GM23338 (cell line): ENCODE measurements at regions not wholly inside any gene's neighbourhood (a gene's known extent, or its start where the extent isn't known, plus 50 kb on each side); places are given as distances from the start of the nearest gene placed in this dataset.

Experiments used
- ATAC-seq: fragments of 200-7000 bp; cut with Tn5 transposase; 3 replicates; pipeline ENCODE4 v1.9.1; 2020
- DNase-seq: peaks from one replicate; pipeline ENCODE4 v3.0.0-alpha.2; 2015; ENCODE audit warnings: low spot score
- H2AFZ ChIP-seq: fragments of 200-600 bp; sonication (generic); 2 replicates; pipeline ENCODE4 v1.8.0; 2016; ENCODE audit warnings: antibody characterized with exemption, mild to moderate bottlenecking, moderate library complexity
- H3F3A ChIP-seq: fragments of 200-600 bp; sonication (generic); replicated peaks from 2 replicates; pipeline ENCODE4 v1.8.0; 2017; ENCODE audit warnings: antibody characterized with exemption, mixed run types, low read depth
- H3K27ac ChIP-seq: fragments of 200-600 bp; sonication (generic); 2 replicates; pipeline ENCODE4 v1.6.1; 2016; ENCODE audit warnings: low read depth
- H3K27me3 ChIP-seq: fragments of 200-600 bp; sonication (generic); 2 replicates; pipeline ENCODE4 v1.8.0; 2016; ENCODE audit warnings: mild to moderate bottlenecking, mixed run types, moderate library complexity; ENCODE audit not compliant: insufficient read depth
- H3K36me3 ChIP-seq: fragments of 200-600 bp; sonication (generic); 2 replicates; pipeline ENCODE4 v1.8.0; 2016; ENCODE audit warnings: mild to moderate bottlenecking; ENCODE audit not compliant: insufficient read depth
- H3K4me1 ChIP-seq: fragments of 200-600 bp; sonication (generic); 2 replicates; pipeline ENCODE4 v1.8.0; 2016; ENCODE audit warnings: mild to moderate bottlenecking, moderate library complexity; ENCODE audit not compliant: insufficient read depth
- H3K4me2 ChIP-seq: fragments of 200-600 bp; sonication (generic); 2 replicates; pipeline ENCODE4 v1.7.1; 2017; ENCODE audit warnings: mixed run types
- H3K4me3 ChIP-seq: fragments of 200-600 bp; sonication (generic); 2 replicates; pipeline ENCODE4 v1.6.1; 2016; ENCODE audit warnings: mixed run types
- H3K79me2 ChIP-seq: fragments of 200-600 bp; sonication (generic); replicated peaks from 2 replicates; pipeline ENCODE4 v1.8.0; 2017; ENCODE audit warnings: mild to moderate bottlenecking; ENCODE audit not compliant: insufficient read depth
- H3K9me2 ChIP-seq: fragments of 200-600 bp; sonication (generic); 2 replicates; pipeline ENCODE4 v1.8.0; 2017; ENCODE audit not compliant: insufficient read depth
- H4K20me1 ChIP-seq: fragments of 200-600 bp; sonication (generic); replicated peaks from 2 replicates; pipeline ENCODE4 v1.8.0; 2017; ENCODE audit warnings: mild to moderate bottlenecking; ENCODE audit not compliant: insufficient read depth
- H3K27ac Mint-ChIP-seq: 2 replicates; pipeline ENCODE4 v1.8.0; 2020; ENCODE audit warnings: inconsistent platforms, mild to moderate bottlenecking, moderate library complexity, mixed read lengths
- H3K27me3 Mint-ChIP-seq: 3 replicates; pipeline ENCODE4 v1.8.0; 2022; ENCODE audit warnings: low read depth, mild to moderate bottlenecking, moderate library complexity, mixed read lengths, inconsistent platforms; ENCODE audit not compliant: insufficient read depth, poor library complexity
- H3K36me3 Mint-ChIP-seq: 3 replicates; pipeline ENCODE4 v1.8.0; 2021; ENCODE audit warnings: low read depth, mild to moderate bottlenecking, inconsistent platforms, moderate library complexity, mixed read lengths
- H3K4me1 Mint-ChIP-seq: 3 replicates; pipeline ENCODE4 v1.8.0; 2020; ENCODE audit warnings: mild to moderate bottlenecking, inconsistent platforms, mixed read lengths
- H3K4me3 Mint-ChIP-seq: 3 replicates; pipeline ENCODE4 v1.8.0; 2021; ENCODE audit warnings: moderate library complexity, mild to moderate bottlenecking, inconsistent platforms, mixed read lengths
- H3K9me3 Mint-ChIP-seq: 3 replicates; pipeline ENCODE4 v1.8.0; 2020; ENCODE audit warnings: moderate library complexity, mild to moderate bottlenecking, inconsistent platforms, mixed read lengths
- EZH2 ChIP-seq: fragments of 200-600 bp; sonication (generic); IDR thresholded peaks from one replicate; pipeline ENCODE4 v1.8.0; 2017; ENCODE audit warnings: antibody characterized with exemption, mild to moderate bottlenecking, low read depth; ENCODE audit not compliant: unreplicated experiment
- JUNB ChIP-seq: IDR thresholded peaks from one replicate; pipeline ENCODE4 v1.6.1; 2016; ENCODE audit warnings: antibody characterized with exemption; ENCODE audit not compliant: unreplicated experiment
- NANOG ChIP-seq: IDR thresholded peaks from 2 replicates; pipeline ENCODE4 v1.6.1; 2016; ENCODE audit warnings: antibody characterized with exemption, borderline replicate concordance
- POLR2AphosphoS5 ChIP-seq: IDR thresholded peaks from 2 replicates; pipeline ENCODE4 v1.6.1; 2016; ENCODE audit warnings: antibody characterized with exemption, low read depth
- ZNF114 ChIP-seq: fragments of 250-450 bp; sonication (Bioruptor Pico); IDR thresholded peaks from 2 replicates; pipeline ENCODE4 v1.5.0; 2020; ENCODE audit warnings: mild to moderate bottlenecking, moderate library complexity
- ZNF331 ChIP-seq: fragments of 250-450 bp; sonication (Bioruptor Pico); IDR thresholded peaks from 2 replicates; pipeline ENCODE4 v1.5.0; 2020; ENCODE audit warnings: low read depth, mild to moderate bottlenecking, moderate library complexity
- TF ChIP-seq, protein P1 (sequence below): IDR thresholded peaks from 2 replicates; pipeline ENCODE4 v1.6.1; 2016; ENCODE audit warnings: antibody characterized with exemption
- TF ChIP-seq, protein P2 (sequence below), 2 experiments: fragments of 200-600 bp in 1 of 2; sonication (generic) in 1 of 2; conservative IDR thresholded peaks; 2 replicates each; pipeline versions ENCODE4 v1.5.1 to v1.6.1; 2016 to 2017; ENCODE audit warnings: antibody characterized with exemption in 2 of 2, low read depth in 2 of 2, mild to moderate bottlenecking in 2 of 2, moderate library complexity in 1 of 2
- TF ChIP-seq, protein P3 (sequence below): IDR thresholded peaks from one replicate; pipeline ENCODE4 v1.6.1; 2018; ENCODE audit warnings: antibody characterized with exemption; ENCODE audit not compliant: unreplicated experiment

DNA sequence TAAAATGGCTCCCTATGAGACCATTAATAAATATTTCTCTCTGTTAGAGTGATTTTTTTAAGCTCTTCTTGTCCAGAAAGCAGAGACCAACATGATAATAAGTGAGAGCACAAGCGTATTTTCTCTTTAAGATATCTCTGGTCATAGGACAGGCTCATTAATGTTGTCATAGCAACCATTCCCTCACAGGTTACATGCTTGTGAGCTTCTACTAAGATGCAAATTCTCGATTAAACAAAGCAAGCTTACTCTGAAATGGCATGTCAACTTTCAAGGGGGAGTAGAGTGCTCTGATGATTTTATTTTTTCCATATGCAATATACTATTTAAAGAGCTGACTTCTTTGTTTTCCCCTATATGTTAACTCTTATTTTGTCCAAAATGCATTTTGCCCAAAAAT, 487.2 kb upstream of the LCORL start (continued):
- TF ChIP-seq, protein P1, sequence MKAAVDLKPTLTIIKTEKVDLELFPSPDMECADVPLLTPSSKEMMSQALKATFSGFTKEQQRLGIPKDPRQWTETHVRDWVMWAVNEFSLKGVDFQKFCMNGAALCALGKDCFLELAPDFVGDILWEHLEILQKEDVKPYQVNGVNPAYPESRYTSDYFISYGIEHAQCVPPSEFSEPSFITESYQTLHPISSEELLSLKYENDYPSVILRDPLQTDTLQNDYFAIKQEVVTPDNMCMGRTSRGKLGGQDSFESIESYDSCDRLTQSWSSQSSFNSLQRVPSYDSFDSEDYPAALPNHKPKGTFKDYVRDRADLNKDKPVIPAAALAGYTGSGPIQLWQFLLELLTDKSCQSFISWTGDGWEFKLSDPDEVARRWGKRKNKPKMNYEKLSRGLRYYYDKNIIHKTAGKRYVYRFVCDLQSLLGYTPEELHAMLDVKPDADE: no peak
- TF ChIP-seq NANOG (no peak), POLR2AphosphoS5 (no peak), ZNF331 (CRISPR knock-in tag) (no peak), EZH2 (no peak)
- TF ChIP-seq, protein P2, sequence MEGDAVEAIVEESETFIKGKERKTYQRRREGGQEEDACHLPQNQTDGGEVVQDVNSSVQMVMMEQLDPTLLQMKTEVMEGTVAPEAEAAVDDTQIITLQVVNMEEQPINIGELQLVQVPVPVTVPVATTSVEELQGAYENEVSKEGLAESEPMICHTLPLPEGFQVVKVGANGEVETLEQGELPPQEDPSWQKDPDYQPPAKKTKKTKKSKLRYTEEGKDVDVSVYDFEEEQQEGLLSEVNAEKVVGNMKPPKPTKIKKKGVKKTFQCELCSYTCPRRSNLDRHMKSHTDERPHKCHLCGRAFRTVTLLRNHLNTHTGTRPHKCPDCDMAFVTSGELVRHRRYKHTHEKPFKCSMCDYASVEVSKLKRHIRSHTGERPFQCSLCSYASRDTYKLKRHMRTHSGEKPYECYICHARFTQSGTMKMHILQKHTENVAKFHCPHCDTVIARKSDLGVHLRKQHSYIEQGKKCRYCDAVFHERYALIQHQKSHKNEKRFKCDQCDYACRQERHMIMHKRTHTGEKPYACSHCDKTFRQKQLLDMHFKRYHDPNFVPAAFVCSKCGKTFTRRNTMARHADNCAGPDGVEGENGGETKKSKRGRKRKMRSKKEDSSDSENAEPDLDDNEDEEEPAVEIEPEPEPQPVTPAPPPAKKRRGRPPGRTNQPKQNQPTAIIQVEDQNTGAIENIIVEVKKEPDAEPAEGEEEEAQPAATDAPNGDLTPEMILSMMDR (conservative IDR thresholded peaks at IDR 0.05; ENCODE audit: low read depth in 2 of 2): no peak

DNA sequence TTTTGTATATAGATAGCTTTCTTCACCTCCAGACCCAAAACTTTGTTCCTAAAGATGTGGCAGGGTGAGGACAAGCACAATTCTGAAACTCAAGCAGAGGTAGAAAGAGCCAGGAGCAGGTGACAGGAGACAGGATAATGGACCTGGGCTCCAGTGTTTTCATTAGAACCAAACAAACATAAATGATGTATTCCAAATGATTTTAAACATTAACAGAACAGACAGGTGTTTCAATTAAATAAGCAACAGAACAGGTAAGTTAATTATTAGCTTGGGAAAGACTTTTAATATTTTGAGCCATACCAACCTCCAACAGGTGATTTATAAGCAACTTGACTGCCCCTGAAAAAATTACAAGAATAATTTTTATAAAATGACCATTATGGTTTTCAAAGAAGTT, 459.4 kb upstream of the LCORL start:
- H3K4me3 Mint-ChIP-seq: no peak overlapping the region
- TF ChIP-seq, protein P3, sequence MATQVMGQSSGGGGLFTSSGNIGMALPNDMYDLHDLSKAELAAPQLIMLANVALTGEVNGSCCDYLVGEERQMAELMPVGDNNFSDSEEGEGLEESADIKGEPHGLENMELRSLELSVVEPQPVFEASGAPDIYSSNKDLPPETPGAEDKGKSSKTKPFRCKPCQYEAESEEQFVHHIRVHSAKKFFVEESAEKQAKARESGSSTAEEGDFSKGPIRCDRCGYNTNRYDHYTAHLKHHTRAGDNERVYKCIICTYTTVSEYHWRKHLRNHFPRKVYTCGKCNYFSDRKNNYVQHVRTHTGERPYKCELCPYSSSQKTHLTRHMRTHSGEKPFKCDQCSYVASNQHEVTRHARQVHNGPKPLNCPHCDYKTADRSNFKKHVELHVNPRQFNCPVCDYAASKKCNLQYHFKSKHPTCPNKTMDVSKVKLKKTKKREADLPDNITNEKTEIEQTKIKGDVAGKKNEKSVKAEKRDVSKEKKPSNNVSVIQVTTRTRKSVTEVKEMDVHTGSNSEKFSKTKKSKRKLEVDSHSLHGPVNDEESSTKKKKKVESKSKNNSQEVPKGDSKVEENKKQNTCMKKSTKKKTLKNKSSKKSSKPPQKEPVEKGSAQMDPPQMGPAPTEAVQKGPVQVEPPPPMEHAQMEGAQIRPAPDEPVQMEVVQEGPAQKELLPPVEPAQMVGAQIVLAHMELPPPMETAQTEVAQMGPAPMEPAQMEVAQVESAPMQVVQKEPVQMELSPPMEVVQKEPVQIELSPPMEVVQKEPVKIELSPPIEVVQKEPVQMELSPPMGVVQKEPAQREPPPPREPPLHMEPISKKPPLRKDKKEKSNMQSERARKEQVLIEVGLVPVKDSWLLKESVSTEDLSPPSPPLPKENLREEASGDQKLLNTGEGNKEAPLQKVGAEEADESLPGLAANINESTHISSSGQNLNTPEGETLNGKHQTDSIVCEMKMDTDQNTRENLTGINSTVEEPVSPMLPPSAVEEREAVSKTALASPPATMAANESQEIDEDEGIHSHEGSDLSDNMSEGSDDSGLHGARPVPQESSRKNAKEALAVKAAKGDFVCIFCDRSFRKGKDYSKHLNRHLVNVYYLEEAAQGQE: no peak
- no peak for TF ChIP-seq JUNB
- no peak for TF ChIP-seq ZNF114 (CRISPR knock-in tag)
- TF ChIP-seq, protein P2 (conservative IDR thresholded peaks at IDR 0.05; ENCODE audit: low read depth in 2 of 2): no peak
- no peak for TF ChIP-seq ZNF331 (CRISPR knock-in tag)
- no peak for TF ChIP-seq POLR2AphosphoS5
- TF ChIP-seq EZH2: no peak
- TF ChIP-seq, protein P1: no peak
- no peaks in the 10 kb centered on the region; the same call in 1 of the 2 replicates for H3K9me2 ChIP-seq
- no peaks in the 10 kb centered on the region for H4K20me1 ChIP-seq
- H3K4me2 ChIP-seq: no peak overlapping the region
- no peak for DNase-seq
- H3K4me1 ChIP-seq: no peaks in the 10 kb centered on the region
- H3K27ac Mint-ChIP-seq: no peak overlapping the region
- no peak for ATAC-seq
- peaks cover 13% of the 10 kb centered on the region; the same call in 2 of the 3 replicates for H3K4me1 Mint-ChIP-seq
- peaks cover 5% of the 10 kb centered on the region; the same call in 1 of the 2 replicates for H3K36me3 ChIP-seq
- H3K27ac ChIP-seq: no peak overlapping the region
- H3K79me2 ChIP-seq: no peaks in the 10 kb centered on the region
- H3F3A ChIP-seq: no peaks in the 10 kb centered on the region
- no peaks in the 10 kb centered on the region for H3K27me3 Mint-ChIP-seq
- H3K4me3 ChIP-seq: no peak overlapping the region
- H2AFZ ChIP-seq: no peak overlapping the region
- peaks cover 22% of the 10 kb centered on the region for H3K36me3 Mint-ChIP-seq
- peaks cover 35% of the 10 kb centered on the region for H3K9me3 Mint-ChIP-seq
- no peaks in the 10 kb centered on the region for H3K27me3 ChIP-seq
